ENCODE measurements at regions not wholly inside any gene's neighbourhood (a gene's known extent, or its start where the extent isn't known, plus 50 kb on each side); places are given as distances from the start of the nearest gene placed in this dataset.

DNA sequence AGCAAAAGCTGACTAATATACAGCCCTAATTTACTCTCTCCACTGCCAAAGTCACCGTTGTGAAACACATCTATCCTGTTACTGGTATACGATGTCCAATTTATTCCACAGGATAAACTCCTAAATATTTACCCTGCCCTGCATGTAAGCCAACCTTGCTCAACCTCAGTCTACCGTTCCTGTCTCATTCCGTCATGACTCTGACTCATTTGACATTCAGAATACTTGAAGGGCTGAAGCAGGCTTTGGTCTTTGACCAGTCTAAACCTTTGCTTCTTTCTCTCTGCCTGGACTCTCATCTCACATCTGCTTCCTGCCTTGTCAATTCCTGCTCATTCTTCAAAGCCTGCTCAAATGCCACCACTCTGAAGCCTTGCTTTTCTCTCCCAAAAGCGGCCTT lies 157.5 kb downstream of the SCP2D1 start:
- H3K27me3 ChIP-seq (replicated peaks; ENCODE audit: control insufficient read depth, insufficient read depth, low read length): no peaks in the 10 kb centered on the region
- TF ChIP-seq, protein P1, sequence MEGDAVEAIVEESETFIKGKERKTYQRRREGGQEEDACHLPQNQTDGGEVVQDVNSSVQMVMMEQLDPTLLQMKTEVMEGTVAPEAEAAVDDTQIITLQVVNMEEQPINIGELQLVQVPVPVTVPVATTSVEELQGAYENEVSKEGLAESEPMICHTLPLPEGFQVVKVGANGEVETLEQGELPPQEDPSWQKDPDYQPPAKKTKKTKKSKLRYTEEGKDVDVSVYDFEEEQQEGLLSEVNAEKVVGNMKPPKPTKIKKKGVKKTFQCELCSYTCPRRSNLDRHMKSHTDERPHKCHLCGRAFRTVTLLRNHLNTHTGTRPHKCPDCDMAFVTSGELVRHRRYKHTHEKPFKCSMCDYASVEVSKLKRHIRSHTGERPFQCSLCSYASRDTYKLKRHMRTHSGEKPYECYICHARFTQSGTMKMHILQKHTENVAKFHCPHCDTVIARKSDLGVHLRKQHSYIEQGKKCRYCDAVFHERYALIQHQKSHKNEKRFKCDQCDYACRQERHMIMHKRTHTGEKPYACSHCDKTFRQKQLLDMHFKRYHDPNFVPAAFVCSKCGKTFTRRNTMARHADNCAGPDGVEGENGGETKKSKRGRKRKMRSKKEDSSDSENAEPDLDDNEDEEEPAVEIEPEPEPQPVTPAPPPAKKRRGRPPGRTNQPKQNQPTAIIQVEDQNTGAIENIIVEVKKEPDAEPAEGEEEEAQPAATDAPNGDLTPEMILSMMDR (IDR thresholded peaks at IDR 0.05; ENCODE audit: insufficient read depth, low read length, poor library complexity, severe bottlenecking): no peak
- H3K36me3 ChIP-seq (ENCODE audit: control insufficient read depth, insufficient read depth, low read length): no peaks in the 10 kb centered on the region
- DNase-seq (ENCODE audit: extremely low read depth, insufficient read length): no peak
- H3K4me3 ChIP-seq (replicated peaks; ENCODE audit: low read depth, low read length): no peak overlapping the region

DNA sequence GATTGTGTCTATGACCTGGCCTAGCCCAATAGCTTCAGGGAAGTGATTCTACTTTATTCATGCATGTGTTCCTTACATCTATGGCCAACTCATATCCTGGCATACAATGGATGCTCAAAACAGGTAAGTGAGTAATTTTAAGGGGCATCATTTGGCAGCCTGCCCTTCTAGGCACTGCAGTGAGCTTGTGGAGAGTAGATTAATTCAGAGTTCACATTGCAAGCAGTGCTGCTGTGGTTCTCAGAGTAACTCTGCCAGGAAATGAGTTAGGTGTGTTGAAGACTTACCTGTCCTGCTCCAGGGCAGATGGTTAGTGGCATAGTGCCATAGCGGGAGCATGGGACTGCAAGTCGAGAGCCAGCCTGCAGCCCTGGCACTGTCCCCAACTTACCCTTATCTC lies 158.0 kb downstream of the SCP2D1 start:
- H3K27me3 ChIP-seq (replicated peaks; ENCODE audit: control insufficient read depth, insufficient read depth, low read length): no peaks in the 10 kb centered on the region
- TF ChIP-seq, protein P1 (IDR thresholded peaks at IDR 0.05; ENCODE audit: insufficient read depth, low read length, poor library complexity, severe bottlenecking): no peak
- no peak overlapping the region for H3K4me3 ChIP-seq (replicated peaks; ENCODE audit: low read depth, low read length)
- no peaks in the 10 kb centered on the region for H3K36me3 ChIP-seq (ENCODE audit: control insufficient read depth, insufficient read depth, low read length)
- no peak for DNase-seq (ENCODE audit: extremely low read depth, insufficient read length)

DNA sequence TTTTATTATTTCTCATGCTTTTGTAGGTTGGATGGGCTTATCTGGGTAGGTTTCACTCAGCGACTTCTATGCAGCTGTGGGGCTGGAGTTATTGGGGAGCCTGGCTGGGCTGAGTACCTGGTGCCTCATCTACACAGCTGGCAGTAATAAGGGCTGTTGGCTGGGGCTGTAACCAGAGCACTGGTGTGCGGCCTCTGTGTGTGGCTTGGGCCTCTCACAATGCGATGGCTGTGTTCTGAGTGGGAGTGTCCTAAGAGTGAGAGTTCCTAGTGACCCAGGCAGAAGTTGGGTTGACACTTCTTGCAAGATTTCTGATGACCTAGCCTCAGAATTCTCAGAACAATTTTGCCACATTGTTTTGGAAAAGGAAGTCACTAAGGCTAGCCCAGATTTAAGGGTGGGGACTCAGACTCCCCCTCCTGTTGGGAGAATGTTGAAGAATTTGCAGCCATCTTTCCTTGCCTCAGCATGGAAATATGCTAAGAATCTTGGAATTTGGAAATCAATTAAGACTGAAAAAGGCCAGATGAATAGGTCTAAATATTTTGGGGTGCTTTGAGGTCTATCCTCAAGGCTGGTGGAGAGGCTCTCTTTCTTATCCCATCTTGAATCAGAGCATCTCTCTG lies 158.8 kb downstream of the SCP2D1 start:
- no peak for DNase-seq (ENCODE audit: extremely low read depth, insufficient read length)
- TF ChIP-seq, protein P1 (IDR thresholded peaks at IDR 0.05; ENCODE audit: insufficient read depth, low read length, poor library complexity, severe bottlenecking): no peak
- no peak overlapping the region for H3K4me3 ChIP-seq (replicated peaks; ENCODE audit: low read depth, low read length)
- H3K27me3 ChIP-seq (replicated peaks; ENCODE audit: control insufficient read depth, insufficient read depth, low read length): no peaks in the 10 kb centered on the region
- H3K36me3 ChIP-seq (ENCODE audit: control insufficient read depth, insufficient read depth, low read length): no peaks in the 10 kb centered on the region

DNA sequence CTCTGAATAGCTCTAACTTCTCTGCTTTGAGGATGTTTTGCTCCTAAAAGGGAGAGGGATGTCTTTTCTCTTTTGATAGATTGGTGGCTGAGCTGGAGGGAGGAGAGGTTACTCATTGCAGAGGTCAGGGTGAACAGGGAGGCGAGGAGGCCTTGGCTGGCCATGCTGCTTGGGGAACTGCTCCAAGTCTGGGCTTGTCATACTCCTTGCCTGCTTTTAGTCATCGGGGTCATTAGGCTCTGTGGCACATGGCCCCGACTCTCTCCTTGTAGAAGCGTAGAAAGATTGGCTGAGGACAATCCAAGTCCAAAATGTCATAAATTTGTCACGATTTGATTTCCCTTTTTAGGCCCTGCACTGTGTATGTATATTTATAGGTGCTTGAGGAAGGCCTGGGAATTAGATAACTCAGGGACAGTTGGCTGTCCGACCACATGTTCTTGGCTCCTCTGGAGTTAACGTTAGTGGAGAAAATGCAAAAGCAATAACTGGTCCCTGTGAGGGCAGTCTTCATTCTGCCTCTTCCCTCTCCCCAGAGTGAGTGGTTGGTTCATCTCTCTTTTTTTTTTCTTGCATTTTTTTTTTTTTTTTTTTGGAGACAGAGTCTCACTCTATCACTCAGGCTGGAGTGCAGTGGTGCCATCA lies 160.1 kb downstream of the SCP2D1 start:
- Histone ChIP-seq H3K4me3 (replicated peaks; ENCODE audit: low read depth, low read length) (no peak overlapping the region), H3K27me3 (replicated peaks; ENCODE audit: control insufficient read depth, insufficient read depth, low read length) (no peaks in the 10 kb centered on the region), H3K36me3 (ENCODE audit: control insufficient read depth, insufficient read depth, low read length) (no peaks in the 10 kb centered on the region)
- TF ChIP-seq, protein P1 (IDR thresholded peaks at IDR 0.05; ENCODE audit: insufficient read depth, low read length, poor library complexity, severe bottlenecking): no peak
- no peak for DNase-seq (ENCODE audit: extremely low read depth, insufficient read length)

DNA sequence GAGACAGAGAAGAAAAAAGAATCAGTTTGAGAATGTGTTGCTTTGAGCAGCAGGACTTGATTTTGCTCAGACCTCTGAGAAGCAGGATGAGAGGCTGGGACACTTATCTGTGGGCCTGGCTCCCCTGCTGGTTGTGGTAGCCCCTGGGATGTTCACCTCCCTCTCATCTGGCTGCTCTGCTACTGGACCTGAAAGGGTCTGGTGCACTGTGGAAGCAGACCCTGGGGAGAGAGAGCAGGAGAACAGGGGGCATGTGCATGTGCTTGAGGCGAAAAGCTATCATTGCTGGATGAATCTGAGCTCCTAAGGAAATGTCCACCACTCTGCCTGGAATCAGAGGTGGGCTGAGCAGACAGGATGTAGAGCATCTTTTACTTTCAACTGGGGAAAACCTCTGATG lies 161.1 kb downstream of the SCP2D1 start:
- DNase-seq (ENCODE audit: extremely low read depth, insufficient read length): no peak
- TF ChIP-seq, protein P1 (IDR thresholded peaks at IDR 0.05; ENCODE audit: insufficient read depth, low read length, poor library complexity, severe bottlenecking): no peak
- H3K4me3 ChIP-seq (replicated peaks; ENCODE audit: low read depth, low read length): no peak overlapping the region
- H3K36me3 ChIP-seq (ENCODE audit: control insufficient read depth, insufficient read depth, low read length): no peaks in the 10 kb centered on the region
- no peaks in the 10 kb centered on the region for H3K27me3 ChIP-seq (replicated peaks; ENCODE audit: control insufficient read depth, insufficient read depth, low read length)
